ENCODE measurements at regions not wholly inside any gene's neighbourhood (a gene's known extent, or its start where the extent isn't known, plus 50 kb on each side); places are given as distances from the start of the nearest gene placed in this dataset.

DNA sequence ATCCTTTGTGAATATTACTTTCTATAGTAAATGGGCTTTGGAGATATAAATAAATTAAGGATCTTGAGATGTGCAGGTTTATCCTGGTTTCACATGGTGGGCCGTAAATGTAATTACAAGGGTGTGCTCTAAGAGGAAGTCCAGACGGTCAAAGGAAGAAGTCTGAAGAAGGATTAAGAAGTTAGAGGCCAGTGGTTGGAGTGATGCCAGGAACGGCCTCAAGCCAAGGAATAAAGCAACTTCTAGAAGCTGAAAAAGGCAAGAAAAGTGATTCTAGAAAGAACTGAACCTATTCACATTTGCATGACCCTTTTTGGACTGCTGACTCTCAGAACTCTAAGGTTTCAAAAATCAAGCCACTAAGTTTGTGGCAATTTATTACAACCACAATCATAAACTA lies 981.3 kb upstream of the ALCAM start:
- TF ChIP-seq, protein P1, sequence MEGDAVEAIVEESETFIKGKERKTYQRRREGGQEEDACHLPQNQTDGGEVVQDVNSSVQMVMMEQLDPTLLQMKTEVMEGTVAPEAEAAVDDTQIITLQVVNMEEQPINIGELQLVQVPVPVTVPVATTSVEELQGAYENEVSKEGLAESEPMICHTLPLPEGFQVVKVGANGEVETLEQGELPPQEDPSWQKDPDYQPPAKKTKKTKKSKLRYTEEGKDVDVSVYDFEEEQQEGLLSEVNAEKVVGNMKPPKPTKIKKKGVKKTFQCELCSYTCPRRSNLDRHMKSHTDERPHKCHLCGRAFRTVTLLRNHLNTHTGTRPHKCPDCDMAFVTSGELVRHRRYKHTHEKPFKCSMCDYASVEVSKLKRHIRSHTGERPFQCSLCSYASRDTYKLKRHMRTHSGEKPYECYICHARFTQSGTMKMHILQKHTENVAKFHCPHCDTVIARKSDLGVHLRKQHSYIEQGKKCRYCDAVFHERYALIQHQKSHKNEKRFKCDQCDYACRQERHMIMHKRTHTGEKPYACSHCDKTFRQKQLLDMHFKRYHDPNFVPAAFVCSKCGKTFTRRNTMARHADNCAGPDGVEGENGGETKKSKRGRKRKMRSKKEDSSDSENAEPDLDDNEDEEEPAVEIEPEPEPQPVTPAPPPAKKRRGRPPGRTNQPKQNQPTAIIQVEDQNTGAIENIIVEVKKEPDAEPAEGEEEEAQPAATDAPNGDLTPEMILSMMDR (IDR thresholded peaks at IDR 0.05; ENCODE audit: poor library complexity, severe bottlenecking): no peak
- Histone ChIP-seq H3K4me2 (ENCODE audit: low read length) (no peak overlapping the region), H3F3A (ENCODE audit: insufficient read depth, low read length, poor library complexity, severe bottlenecking) (no peaks in the 10 kb centered on the region), H3K27ac (ENCODE audit: low read length) (no peak overlapping the region), H3K4me3 (ENCODE audit: low read length) (no peak overlapping the region), H3K9me3 (ENCODE audit: low read length) (no peaks in the 10 kb centered on the region), H4K20me1 (ENCODE audit: insufficient read depth) (no peaks in the 10 kb centered on the region), H3K9ac (ENCODE audit: low read length) (no peak overlapping the region), H3K27me3 (ENCODE audit: insufficient read depth, low read depth, low read length) (no peaks in the 10 kb centered on the region), H3K9me2 (ENCODE audit: insufficient read depth, low read length) (no peaks in the 10 kb centered on the region), H3K36me3 (ENCODE audit: insufficient read depth, low read length) (no peaks in the 10 kb centered on the region), H2AFZ (ENCODE audit: low read depth, low read length) (no peak overlapping the region), H3K79me2 (replicated peaks; ENCODE audit: insufficient read depth, low read length) (no peaks in the 10 kb centered on the region)

DNA sequence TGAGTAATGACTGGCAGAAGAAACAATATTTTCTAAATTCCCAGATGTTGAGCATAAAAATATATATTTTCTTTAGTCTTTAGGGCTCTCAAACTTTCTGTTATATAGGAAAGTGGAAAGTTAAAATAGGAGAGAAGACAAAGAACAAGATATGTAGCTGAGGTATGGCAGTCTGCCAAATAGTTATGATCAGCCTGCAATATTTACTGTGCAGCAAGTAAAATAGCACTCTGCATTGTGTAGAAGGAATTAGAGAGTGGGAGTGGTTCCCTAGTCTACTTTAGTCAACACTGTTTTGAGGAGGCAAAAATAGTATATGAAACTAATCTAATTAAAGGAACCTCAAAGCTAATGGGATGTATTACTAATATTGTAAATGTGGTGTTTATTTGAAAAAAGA lies 978.1 kb upstream of the ALCAM start:
- H3K4me2 ChIP-seq (ENCODE audit: low read length): no peak overlapping the region
- H3K4me3 ChIP-seq (ENCODE audit: low read length): no peak overlapping the region
- no peak overlapping the region for H3K27ac ChIP-seq (ENCODE audit: low read length)
- H3K9me2 ChIP-seq (ENCODE audit: insufficient read depth, low read length): no peaks in the 10 kb centered on the region
- H2AFZ ChIP-seq (ENCODE audit: low read depth, low read length): no peak overlapping the region
- H3K9ac ChIP-seq (ENCODE audit: low read length): no peak overlapping the region
- H4K20me1 ChIP-seq (ENCODE audit: insufficient read depth): no peaks in the 10 kb centered on the region
- no peaks in the 10 kb centered on the region for H3K27me3 ChIP-seq (ENCODE audit: insufficient read depth, low read depth, low read length)
- H3K79me2 ChIP-seq (replicated peaks; ENCODE audit: insufficient read depth, low read length): no peaks in the 10 kb centered on the region
- H3F3A ChIP-seq (ENCODE audit: insufficient read depth, low read length, poor library complexity, severe bottlenecking): no peaks in the 10 kb centered on the region
- no peaks in the 10 kb centered on the region for H3K9me3 ChIP-seq (ENCODE audit: low read length)
- H3K36me3 ChIP-seq (ENCODE audit: insufficient read depth, low read length): no peaks in the 10 kb centered on the region
- TF ChIP-seq RAD21 (conservative IDR thresholded peaks at IDR 0.05) (no peak), SMC3 (conservative IDR thresholded peaks at IDR 0.05; ENCODE audit: poor library complexity) (no peak), EP300 (conservative IDR thresholded peaks at IDR 0.05; ENCODE audit: poor library complexity, severe bottlenecking) (no peak)

DNA sequence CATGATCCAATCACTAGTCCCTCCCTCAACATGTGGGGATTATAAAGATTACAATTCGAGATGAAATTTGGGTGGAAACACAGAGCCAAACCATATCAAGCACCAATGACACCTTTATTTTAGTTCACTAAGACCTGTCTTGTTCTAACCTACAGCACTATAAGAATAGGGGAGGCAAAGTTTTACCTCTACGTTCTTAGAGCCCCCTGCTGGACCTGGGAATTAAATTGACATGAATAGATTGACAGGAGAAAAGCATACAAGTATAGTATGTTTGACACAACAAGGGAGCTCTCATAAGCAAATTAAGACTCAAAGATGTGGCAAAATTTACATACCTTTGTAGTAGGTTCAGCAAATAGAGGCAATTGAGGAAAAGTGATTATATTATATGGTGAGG lies 974.4 kb upstream of the ALCAM start:
- Histone ChIP-seq H3K4me2 (ENCODE audit: low read length) (no peak overlapping the region), H3K36me3 (ENCODE audit: insufficient read depth, low read length) (no peaks in the 10 kb centered on the region), H3K79me2 (replicated peaks; ENCODE audit: insufficient read depth, low read length) (no peaks in the 10 kb centered on the region), H3F3A (ENCODE audit: insufficient read depth, low read length, poor library complexity, severe bottlenecking) (no peaks in the 10 kb centered on the region), H3K9ac (ENCODE audit: low read length) (no peak overlapping the region), H3K9me2 (ENCODE audit: insufficient read depth, low read length) (no peaks in the 10 kb centered on the region), H2AFZ (ENCODE audit: low read depth, low read length) (no peak overlapping the region), H3K27me3 (ENCODE audit: insufficient read depth, low read depth, low read length) (no peaks in the 10 kb centered on the region), H3K4me3 (ENCODE audit: low read length) (no peak overlapping the region), H4K20me1 (ENCODE audit: insufficient read depth) (no peaks in the 10 kb centered on the region), H3K9me3 (ENCODE audit: low read length) (no peaks in the 10 kb centered on the region), H3K27ac (ENCODE audit: low read length) (no peak overlapping the region)
- TF ChIP-seq, protein P1 (IDR thresholded peaks at IDR 0.05; ENCODE audit: poor library complexity, severe bottlenecking): no peak
- TF ChIP-seq, protein P2, sequence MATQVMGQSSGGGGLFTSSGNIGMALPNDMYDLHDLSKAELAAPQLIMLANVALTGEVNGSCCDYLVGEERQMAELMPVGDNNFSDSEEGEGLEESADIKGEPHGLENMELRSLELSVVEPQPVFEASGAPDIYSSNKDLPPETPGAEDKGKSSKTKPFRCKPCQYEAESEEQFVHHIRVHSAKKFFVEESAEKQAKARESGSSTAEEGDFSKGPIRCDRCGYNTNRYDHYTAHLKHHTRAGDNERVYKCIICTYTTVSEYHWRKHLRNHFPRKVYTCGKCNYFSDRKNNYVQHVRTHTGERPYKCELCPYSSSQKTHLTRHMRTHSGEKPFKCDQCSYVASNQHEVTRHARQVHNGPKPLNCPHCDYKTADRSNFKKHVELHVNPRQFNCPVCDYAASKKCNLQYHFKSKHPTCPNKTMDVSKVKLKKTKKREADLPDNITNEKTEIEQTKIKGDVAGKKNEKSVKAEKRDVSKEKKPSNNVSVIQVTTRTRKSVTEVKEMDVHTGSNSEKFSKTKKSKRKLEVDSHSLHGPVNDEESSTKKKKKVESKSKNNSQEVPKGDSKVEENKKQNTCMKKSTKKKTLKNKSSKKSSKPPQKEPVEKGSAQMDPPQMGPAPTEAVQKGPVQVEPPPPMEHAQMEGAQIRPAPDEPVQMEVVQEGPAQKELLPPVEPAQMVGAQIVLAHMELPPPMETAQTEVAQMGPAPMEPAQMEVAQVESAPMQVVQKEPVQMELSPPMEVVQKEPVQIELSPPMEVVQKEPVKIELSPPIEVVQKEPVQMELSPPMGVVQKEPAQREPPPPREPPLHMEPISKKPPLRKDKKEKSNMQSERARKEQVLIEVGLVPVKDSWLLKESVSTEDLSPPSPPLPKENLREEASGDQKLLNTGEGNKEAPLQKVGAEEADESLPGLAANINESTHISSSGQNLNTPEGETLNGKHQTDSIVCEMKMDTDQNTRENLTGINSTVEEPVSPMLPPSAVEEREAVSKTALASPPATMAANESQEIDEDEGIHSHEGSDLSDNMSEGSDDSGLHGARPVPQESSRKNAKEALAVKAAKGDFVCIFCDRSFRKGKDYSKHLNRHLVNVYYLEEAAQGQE (IDR thresholded peaks at IDR 0.05; ENCODE audit: borderline replicate concordance): no peak
- TF ChIP-seq TAF1 (IDR thresholded peaks at IDR 0.05; ENCODE audit: low read depth): no peak
- no peak for TF ChIP-seq MXI1 (conservative IDR thresholded peaks at IDR 0.05; ENCODE audit: poor library complexity, severe bottlenecking)
- no peak for TF ChIP-seq SMC3 (conservative IDR thresholded peaks at IDR 0.05; ENCODE audit: poor library complexity)
- no peak for TF ChIP-seq EZH2 (IDR thresholded peaks at IDR 0.05; ENCODE audit: borderline replicate concordance, insufficient read depth, low read length, poor library complexity, severe bottlenecking)
- no peak for TF ChIP-seq POLR2AphosphoS5 (IDR thresholded peaks at IDR 0.05)
- TF ChIP-seq EP300 (conservative IDR thresholded peaks at IDR 0.05; ENCODE audit: poor library complexity, severe bottlenecking): no peak
- no peak for TF ChIP-seq RAD21 (conservative IDR thresholded peaks at IDR 0.05)
